Neural cell (in vitro differentiated cells): ENCODE measurements at regions not wholly inside any gene's neighbourhood (a gene's known extent, or its start where the extent isn't known, plus 50 kb on each side); places are given as distances from the start of the nearest gene placed in this dataset.

Source experiments
- EP300 ChIP-seq: fragments of 450-650 bp; conservative IDR thresholded peaks from 2 replicates; pipeline ENCODE4 v1.6.1; 2014; ENCODE audit warnings: antibody characterized with exemption, mild to moderate bottlenecking, moderate library complexity; ENCODE audit not compliant: poor library complexity, severe bottlenecking
- EZH2 ChIP-seq: fragments of 200-600, 300-800 bp; shearing (Covaris generic), sonication (generic); IDR thresholded peaks from 2 replicates; pipeline ENCODE4 v1.6.1; 2014; ENCODE audit warnings: antibody characterized with exemption, low read length, borderline replicate concordance, mild to moderate bottlenecking; ENCODE audit not compliant: insufficient read depth, poor library complexity, severe bottlenecking
- POLR2AphosphoS5 ChIP-seq: IDR thresholded peaks from 2 replicates; pipeline ENCODE4 v1.6.1; 2012
- RAD21 ChIP-seq: fragments of 450-650 bp; conservative IDR thresholded peaks from 2 replicates; pipeline ENCODE4 v1.6.1; 2014; ENCODE audit warnings: antibody characterized with exemption, mild to moderate bottlenecking, moderate library complexity
- REST ChIP-seq: IDR thresholded peaks from 2 replicates; pipeline ENCODE4 v1.6.1; 2012; ENCODE audit warnings: borderline replicate concordance
- TAF1 ChIP-seq: IDR thresholded peaks from 2 replicates; pipeline ENCODE4 v1.6.1; 2012; ENCODE audit warnings: low read depth
- TF ChIP-seq, protein P1 (sequence below): fragments of 450-650 bp; IDR thresholded peaks from 2 replicates; pipeline ENCODE4 v1.5.1; 2014; ENCODE audit warnings: antibody characterized with exemption, mild to moderate bottlenecking, moderate library complexity; ENCODE audit not compliant: poor library complexity, severe bottlenecking

DNA sequence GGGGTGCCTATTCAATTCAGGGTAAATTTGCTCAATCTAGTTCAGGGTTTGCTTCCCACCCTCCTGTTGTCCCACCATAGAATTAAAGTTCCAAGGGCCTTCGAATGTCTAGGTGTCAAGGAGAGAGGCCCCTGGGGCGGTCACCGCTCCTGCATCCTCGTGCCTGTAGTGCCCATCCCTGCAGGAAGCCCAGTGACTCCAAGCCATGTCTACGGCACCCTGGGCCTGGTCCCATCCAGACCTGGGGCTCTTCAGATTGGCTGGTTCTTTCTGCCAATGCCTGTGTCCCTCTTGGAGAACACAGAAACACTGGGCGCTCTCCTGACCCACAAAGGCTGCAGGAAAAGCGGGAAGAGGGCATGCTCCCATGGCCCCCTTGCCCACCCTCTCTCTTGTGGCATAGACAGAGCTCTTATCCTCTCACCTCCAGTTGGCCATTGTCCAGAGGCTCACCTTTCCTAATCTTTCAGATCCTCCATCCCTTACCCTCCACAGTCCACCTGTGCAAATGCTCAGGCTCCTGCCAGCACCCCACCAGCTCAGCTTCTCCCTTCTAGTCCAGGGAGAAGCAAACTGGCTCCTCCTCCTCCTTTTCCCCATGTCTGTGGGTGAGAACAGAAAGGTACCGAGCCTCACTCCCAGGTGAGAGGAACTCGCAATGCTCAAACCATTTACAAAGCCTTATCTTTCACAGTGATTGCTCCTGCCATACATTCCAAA, 253.0 kb upstream of the IRX2 start:
- TF ChIP-seq, protein P1, sequence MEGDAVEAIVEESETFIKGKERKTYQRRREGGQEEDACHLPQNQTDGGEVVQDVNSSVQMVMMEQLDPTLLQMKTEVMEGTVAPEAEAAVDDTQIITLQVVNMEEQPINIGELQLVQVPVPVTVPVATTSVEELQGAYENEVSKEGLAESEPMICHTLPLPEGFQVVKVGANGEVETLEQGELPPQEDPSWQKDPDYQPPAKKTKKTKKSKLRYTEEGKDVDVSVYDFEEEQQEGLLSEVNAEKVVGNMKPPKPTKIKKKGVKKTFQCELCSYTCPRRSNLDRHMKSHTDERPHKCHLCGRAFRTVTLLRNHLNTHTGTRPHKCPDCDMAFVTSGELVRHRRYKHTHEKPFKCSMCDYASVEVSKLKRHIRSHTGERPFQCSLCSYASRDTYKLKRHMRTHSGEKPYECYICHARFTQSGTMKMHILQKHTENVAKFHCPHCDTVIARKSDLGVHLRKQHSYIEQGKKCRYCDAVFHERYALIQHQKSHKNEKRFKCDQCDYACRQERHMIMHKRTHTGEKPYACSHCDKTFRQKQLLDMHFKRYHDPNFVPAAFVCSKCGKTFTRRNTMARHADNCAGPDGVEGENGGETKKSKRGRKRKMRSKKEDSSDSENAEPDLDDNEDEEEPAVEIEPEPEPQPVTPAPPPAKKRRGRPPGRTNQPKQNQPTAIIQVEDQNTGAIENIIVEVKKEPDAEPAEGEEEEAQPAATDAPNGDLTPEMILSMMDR, result no peak
- TF ChIP-seq REST, result no peak
- TF ChIP-seq TAF1, result no peak
- no peak for TF ChIP-seq RAD21
- no peak for TF ChIP-seq EZH2
- TF ChIP-seq POLR2AphosphoS5, result no peak
- no peak for TF ChIP-seq EP300
